HG02763 (cell line): ENCODE measurements at regions not wholly inside any gene's neighbourhood (a gene's known extent, or its start where the extent isn't known, plus 50 kb on each side); places are given as distances from the start of the nearest gene placed in this dataset.
"Not testable (repeated sequence)": the region's sequence is repeated elsewhere in the genome, so short reads cannot be mapped to it uniquely, and the experiment has no call there.

ENCODE experiments used
- ATAC-seq: cut with Tn5 transposase; IDR thresholded peaks from one replicate; pipeline ENCODE4 v1.9.1; 2021; ENCODE audit warnings: mild to moderate bottlenecking, moderate library complexity; ENCODE audit not compliant: unreplicated experiment

- no peak for ATAC-seq
These were observed 335.0 kb downstream of the CCER1 start for GRCh38 chr12:90619943-90620342.

- no peak for ATAC-seq
These were observed 336.4 kb downstream of the CCER1 start for GRCh38 chr12:90618586-90618985.

GRCh38 chr12:90611891-90612290 lies 343.1 kb downstream of the CCER1 start:
- ATAC-seq, result no peak

GRCh38 chr12:90611048-90611447 lies 343.9 kb downstream of the CCER1 start:
- ATAC-seq, result no peak

- ATAC-seq, result no peak
These were observed 361.2 kb downstream of the CCER1 start for GRCh38 chr12:90593596-90594295.

- no peak for ATAC-seq
These were observed 365.0 kb downstream of the CCER1 start for GRCh38 chr12:90589956-90590355.

- no peak for ATAC-seq
These were observed 369.2 kb downstream of the CCER1 start for GRCh38 chr12:90585640-90586304.

- no peak for ATAC-seq
These were observed 378.3 kb downstream of the CCER1 start for GRCh38 chr12:90576707-90577106.

- no peak for ATAC-seq
These were observed 379.0 kb downstream of the CCER1 start for GRCh38 chr12:90575995-90576394.

GRCh38 chr12:90574676-90575075 lies 380.3 kb downstream of the CCER1 start:
- ATAC-seq, result no peak

- ATAC-seq, result no peak
These were observed 382.2 kb downstream of the CCER1 start for GRCh38 chr12:90572778-90573177.

GRCh38 chr12:90569685-90570084 lies 385.3 kb downstream of the CCER1 start:
- ATAC-seq, result no peak

- ATAC-seq, result no peak
These were observed 392.3 kb downstream of the CCER1 start for GRCh38 chr12:90562671-90563070.

GRCh38 chr12:90548595-90548994 lies 406.4 kb downstream of the CCER1 start:
- no peak for ATAC-seq

GRCh38 chr12:90546511-90546910 lies 408.5 kb downstream of the CCER1 start:
- ATAC-seq, result no peak

GRCh38 chr12:90543841-90544240 lies 411.1 kb downstream of the CCER1 start:
- ATAC-seq, result no peak

- ATAC-seq, result no peak
These were observed 411.6 kb downstream of the CCER1 start for GRCh38 chr12:90543374-90543773.

GRCh38 chr12:90542852-90543251 lies 412.1 kb downstream of the CCER1 start:
- not testable (repeated sequence) for ATAC-seq

- ATAC-seq, result not testable (repeated sequence)
These were observed 421.1 kb downstream of the CCER1 start for GRCh38 chr12:90533828-90534227.

- no peak for ATAC-seq
These were observed 434.8 kb downstream of the CCER1 start for GRCh38 chr12:90520002-90520734.

GRCh38 chr12:90519285-90519684 lies 435.7 kb downstream of the CCER1 start:
- no peak for ATAC-seq
